HG03442 (cell line): ENCODE measurements at regions not wholly inside any gene's neighbourhood (a gene's known extent, or its start where the extent isn't known, plus 50 kb on each side); places are given as distances from the start of the nearest gene placed in this dataset.

Experiments used
- ATAC-seq: cut with Tn5 transposase; IDR thresholded peaks from one replicate; pipeline ENCODE4 v1.9.1; 2021; ENCODE audit warnings: mild to moderate bottlenecking, moderate library complexity; ENCODE audit not compliant: unreplicated experiment

GRCh38 chr7:42624471-42624870, 287.4 kb downstream of the C7orf25 start:
- no peak for ATAC-seq

GRCh38 chr7:42621543-42622219, 290.2 kb downstream of the C7orf25 start:
- ATAC-seq, result no peak

DNA sequence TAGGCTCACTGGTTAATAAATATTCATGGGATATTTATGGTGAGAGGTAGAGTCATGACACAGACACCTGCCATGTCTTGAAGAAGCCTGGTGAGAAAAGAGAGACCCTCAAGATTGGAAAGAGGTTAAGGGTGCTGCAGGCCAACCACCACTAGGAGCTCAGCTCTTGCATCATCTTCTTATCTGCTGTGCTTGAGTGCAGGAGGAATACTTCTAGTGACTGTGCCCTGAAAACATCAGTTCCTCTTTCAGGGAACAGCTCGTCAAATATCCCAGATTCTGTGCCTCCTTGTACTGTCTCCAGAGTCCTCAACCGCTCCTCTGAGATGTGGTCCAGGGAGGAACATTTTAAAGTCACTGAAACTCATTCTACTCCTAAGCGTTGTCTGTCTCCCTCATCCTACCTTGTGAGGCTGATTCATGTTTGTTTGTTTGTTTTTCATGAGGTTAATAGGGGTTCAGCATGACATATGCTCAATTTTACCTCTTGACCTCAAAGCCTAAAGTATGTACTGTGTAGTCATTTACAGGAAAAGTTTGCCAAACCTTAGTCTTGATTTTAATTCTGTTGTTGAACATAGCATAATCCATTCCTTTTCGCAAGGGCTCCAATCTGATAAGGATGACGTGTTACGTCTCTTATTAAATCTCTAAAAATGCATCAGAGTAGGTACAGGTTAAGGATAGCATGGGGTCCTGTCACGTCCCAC, 293.1 kb downstream of the C7orf25 start:
- ATAC-seq, result no peak

- ATAC-seq, result no peak
Observed at GRCh38 chr7:42617806-42618457, 293.9 kb downstream of the C7orf25 start.

DNA sequence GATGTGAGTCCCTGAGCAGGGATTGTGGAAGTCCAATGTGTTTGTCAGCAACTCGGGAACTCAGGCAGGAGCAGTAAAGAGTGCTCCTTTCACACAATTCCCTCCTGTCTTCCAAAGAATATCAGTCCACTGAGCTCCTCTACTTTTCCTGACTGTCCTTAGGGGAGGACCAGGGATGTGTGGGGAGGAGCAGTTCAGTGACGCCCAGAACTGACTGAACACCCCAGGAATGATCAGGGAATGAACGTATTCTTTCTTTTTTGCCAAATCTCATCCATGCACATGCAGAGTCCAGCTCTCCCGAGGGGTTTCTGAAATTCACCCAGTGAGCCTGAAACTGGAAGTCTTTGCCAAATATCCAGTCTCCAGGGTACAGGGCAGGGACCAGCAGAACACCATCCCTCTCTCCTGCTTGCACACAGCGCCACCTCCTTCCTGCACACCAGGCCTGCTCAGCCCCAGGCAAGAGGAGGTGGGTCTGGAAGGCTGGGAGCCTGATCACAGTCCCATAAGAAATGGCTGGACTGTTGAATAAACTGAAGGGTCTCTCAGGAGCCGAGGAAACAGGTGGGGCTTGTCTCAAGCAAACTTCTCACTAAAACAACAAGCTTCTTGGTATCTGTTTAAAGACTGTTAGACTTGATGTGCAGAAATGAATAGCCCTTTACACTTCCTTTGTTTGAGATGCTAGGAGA, 294.7 kb downstream of the C7orf25 start:
- ATAC-seq, result no peak

DNA sequence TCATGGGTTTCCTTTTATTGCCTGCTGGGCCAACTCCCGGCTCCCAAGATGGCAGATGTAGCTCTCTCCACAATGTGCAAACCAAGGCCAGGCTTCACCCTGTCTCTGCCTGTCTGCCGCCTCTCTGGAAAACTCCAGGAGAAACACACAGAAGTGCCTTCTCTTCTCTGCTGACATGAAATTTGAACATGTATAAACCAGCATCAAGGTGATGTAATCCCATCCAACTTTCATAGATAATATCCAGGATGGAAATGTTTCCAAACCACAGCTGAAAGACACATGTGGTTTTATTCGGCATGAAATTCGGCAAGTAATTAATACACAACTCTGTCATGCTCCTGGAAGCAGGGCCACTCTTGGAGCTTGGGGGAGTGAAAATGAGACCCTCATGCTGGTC, 297.2 kb downstream of the C7orf25 start:
- no peak for ATAC-seq

- ATAC-seq, result no peak
Observed at GRCh38 chr7:42611961-42612360, 299.9 kb downstream of the C7orf25 start.

DNA sequence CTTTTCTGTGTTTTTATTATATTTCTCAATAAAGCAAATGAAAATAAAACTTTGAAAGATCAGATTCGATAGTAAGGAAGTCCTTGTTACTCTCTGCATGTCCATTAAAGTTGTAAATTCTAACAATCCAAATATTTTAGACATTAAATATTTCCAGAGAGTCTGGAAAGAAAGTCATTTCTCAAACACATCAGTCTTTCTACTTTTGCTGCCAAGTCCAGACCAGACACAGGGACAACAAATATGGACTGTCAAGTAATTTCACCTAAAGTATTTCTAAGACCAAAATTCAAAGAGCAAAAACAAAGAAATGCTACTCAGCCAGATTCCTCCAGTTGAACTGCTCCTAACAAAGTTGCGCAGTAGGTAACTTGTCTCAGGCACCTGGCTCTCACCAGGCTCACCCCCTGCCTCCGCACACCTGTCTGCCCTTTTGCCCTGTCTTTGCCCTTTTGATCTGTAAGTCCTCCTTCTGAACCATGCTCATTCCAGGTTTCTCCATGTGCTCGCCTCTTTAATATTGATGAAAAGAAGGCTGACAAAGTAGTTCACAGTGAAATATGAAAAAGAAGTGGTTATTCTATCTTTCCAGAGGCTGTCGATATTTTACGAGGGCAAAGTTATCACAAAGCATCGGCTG, 300.5 kb downstream of the C7orf25 start:
- ATAC-seq, result no peak

GRCh38 chr7:42606193-42606905, 305.5 kb downstream of the C7orf25 start:
- ATAC-seq, result no peak

DNA sequence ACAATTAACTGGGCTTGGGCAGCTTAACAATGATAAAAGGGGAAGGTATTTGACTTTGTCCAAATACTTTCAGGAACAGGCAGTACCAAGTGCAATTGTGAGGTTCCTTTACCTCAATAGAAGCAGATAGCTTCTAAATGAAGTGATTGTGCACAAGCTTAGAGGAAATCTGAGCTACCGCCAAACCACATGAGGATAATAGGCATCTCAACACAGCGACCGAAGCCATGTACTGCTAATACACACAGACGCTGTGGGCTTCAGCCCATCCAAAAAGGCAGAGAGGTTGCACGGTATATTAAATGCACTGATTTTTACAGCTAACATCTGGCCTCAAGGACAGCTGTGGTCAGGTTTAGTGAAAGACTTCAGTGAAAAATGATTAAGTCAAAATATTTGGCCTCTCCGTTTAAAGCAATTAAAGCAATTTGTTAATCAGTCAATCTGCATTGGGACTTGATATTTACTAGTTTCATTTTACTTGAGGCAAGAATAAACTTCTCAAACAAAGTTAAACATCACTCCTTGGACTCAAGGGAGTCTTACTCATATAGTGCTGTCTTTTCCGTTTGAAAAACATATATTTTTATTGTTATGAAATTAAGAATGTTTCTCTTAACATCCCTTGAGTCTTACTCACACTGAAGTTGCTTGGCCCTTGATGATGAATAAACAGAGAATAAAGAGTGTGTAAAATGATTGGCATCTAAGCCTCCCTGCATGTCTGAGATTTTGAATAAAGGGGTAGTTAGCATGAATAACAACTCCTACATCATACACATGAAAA, 306.3 kb downstream of the C7orf25 start:
- ATAC-seq, result no peak

GRCh38 chr7:42603496-42603895, 308.4 kb downstream of the C7orf25 start:
- ATAC-seq, result no peak

DNA sequence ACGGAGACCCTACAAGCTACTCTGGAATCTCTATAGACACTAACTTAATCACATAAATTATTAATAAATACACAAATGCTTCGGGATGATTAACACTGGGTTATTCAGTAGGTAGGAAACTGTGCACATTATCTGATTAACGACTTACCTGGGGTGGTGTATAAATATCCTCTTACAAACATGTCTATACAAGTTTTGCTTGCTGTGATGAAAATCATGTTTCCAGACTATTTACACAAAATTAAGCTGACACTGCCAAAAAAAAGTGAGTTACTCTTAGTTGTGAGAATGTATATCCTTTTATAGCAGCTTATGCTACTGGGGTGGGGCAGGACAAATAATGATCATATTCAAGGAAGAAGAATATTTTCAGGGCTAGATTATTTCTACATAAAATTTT, 314.6 kb downstream of the C7orf25 start:
- ATAC-seq, result no peak

GRCh38 chr7:42596737-42597136, 315.1 kb downstream of the C7orf25 start:
- ATAC-seq, result no peak

GRCh38 chr7:42593860-42594259, 318.0 kb downstream of the C7orf25 start:
- no peak for ATAC-seq

GRCh38 chr7:42590771-42591310, 321.0 kb downstream of the C7orf25 start:
- ATAC-seq, result no peak

DNA sequence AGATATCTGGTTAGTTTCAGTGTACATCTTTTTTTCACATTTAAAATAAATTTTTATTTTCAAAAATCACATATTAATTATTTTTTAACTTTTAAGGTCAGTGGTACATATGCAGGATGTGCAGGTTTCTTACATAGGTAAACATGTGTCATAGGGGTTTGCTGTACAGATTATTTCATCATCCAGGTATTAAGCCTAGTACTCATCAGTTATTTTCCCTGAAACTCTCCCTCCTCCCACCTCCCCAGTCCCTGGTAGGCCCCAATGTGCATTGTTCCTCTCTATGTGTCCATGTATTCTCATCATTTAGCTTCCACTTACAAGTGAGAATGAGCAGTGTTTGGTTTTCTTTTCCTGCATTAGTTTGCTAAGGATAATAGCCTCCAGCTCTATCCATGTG, 323.0 kb downstream of the C7orf25 start:
- ATAC-seq, result no peak

DNA sequence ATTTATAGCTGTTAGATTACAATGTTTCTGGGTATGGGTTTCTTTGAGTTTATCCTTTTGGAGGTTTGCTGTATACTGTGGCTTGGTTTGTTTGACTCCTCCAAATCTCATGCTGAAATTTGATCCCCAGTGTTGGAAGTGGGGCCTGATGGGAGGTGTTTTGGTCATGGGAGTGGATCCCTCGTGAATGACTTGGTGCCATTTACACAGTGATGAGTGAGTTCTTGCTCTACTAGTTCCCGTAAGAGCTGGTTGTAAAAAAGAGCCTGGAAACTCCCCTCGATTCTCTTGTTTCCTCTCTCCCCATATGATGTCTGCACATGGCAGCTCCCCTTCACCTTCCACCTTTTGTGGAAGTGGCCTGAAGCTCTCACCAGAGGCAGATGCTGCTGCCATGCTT, 324.1 kb downstream of the C7orf25 start:
- ATAC-seq, result no peak

DNA sequence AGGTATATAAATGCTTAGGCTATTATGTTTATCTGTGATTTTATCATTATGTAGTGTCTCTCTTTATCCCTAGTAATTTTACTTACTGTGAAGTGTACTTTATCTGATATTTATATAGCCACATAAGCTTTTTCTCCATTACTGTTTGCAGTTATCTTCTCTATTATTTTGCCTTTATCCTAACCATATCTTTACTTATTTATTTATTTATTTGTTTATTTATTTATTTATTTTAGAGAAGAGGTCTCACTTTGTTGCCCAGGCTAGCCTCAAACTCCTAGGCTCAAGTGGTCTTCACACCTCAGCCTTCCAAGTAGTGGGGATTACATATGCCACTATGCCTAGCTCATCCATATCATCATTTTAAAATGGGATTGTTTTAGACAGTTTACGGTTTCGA, 331.8 kb downstream of the C7orf25 start:
- ATAC-seq, result no peak

DNA sequence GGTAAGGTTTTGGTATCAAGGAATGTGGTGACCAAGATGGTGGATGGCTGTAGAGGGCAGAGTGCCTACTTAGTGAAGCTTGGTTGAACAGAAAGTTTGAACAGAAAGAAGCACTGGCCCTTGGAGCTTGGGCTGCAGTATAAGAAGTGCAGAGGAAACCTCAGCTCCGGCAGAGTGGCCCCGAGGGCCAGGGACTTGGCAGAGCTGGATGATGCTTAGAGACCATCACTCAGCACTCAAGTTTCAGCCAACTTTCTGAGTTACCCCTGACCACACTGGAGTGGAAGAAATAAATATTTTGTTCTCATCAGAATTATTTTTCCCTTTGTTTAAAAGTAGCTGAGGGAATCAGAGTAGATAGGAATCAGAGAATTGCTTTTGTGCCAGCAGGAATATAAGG, 336.7 kb downstream of the C7orf25 start:
- no peak for ATAC-seq
